Parathyroid adenoma (tissue), 2 donors: ENCODE measurements at regions not wholly inside any gene's neighbourhood (a gene's known extent, or its start where the extent isn't known, plus 50 kb on each side); places are given as distances from the start of the nearest gene placed in this dataset.

Experiments used
- H2AFZ ChIP-seq: fragments of 300-600 bp; sonication (generic); one replicate; pipeline ENCODE4 v1.7.0; 2017; ENCODE audit warnings: antibody characterized with exemption, mild to moderate bottlenecking
- H3K27ac ChIP-seq: fragments of 300-600 bp; sonication (generic); one replicate; pipeline ENCODE4 v1.7.0; 2017
- H3K27me3 ChIP-seq: fragments of 300-600 bp; sonication (generic); one replicate; pipeline ENCODE4 v1.7.0; 2017; ENCODE audit warnings: low read length; ENCODE audit not compliant: control insufficient read depth, insufficient read depth
- H3K36me3 ChIP-seq: fragments of 300-600 bp; sonication (generic); one replicate; pipeline ENCODE4 v1.7.0; 2017; ENCODE audit warnings: low read length; ENCODE audit not compliant: control insufficient read depth, insufficient read depth
- H3K4me1 ChIP-seq: fragments of 300-600 bp; sonication (generic); one replicate; pipeline ENCODE4 v1.7.0; 2017; ENCODE audit warnings: control low read depth
- H3K4me2 ChIP-seq: fragments of 300-600 bp; sonication (generic); one replicate; pipeline ENCODE4 v1.7.0; 2017; ENCODE audit warnings: low read length
- H3K4me3 ChIP-seq: fragments of 300-600 bp; sonication (generic); one replicate; pipeline ENCODE4 v1.7.0; 2017; ENCODE audit warnings: low read depth, low read length
- H3K79me2 ChIP-seq: fragments of 300-600 bp; sonication (generic); one replicate; pipeline ENCODE4 v1.7.0; 2017; ENCODE audit warnings: control low read depth
- H3K9ac ChIP-seq: fragments of 300-600 bp; sonication (generic); one replicate; pipeline ENCODE4 v1.7.0; 2017; ENCODE audit warnings: mild to moderate bottlenecking
- H3K9me3 ChIP-seq: fragments of 300-600 bp; sonication (generic); one replicate; pipeline ENCODE4 v1.7.0; 2017; ENCODE audit warnings: low read length; ENCODE audit not compliant: control insufficient read depth
- TF ChIP-seq, protein P1 (sequence below): fragments of 300-600 bp; sonication (generic); IDR thresholded peaks from one replicate; pipeline ENCODE4 v1.7.0; 2017; ENCODE audit warnings: antibody characterized with exemption, mild to moderate bottlenecking
- donor health status: primary hyperparathyroidism.

DNA sequence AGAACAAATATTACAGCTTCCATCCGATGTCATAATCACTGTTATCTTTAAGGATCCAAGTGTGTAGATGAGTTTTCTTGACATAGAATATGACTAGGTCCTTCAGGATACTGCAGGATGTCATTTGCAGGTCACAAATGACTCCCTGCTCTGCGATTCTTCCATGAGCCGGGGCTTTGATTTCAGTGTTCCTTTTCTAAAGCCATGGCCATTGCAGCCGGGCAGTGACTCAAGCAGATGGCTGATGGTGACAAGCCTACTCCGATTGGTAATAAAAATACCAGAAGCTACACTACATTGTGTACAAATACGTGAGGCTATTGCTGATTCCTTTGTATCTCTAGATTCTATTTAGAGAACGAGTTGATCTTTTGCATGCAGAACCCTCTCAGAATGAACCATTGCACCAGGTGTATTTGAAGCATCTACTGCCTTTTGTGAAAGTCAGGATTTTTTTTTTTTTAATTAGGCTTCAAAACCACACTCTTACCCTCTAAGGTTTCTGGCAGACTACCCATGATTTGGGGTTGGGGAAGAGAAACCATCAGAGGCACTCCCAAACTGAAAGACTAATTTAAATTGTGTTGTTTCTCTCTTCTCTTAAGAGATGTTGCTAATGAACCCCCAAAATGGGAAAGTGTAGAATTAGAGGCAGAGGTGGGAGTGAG, 271.0 kb upstream of the ADRA1B start:
- no peak overlapping the region for H2AFZ ChIP-seq
- H3K9ac ChIP-seq = no peak overlapping the region
- TF ChIP-seq, protein P1, sequence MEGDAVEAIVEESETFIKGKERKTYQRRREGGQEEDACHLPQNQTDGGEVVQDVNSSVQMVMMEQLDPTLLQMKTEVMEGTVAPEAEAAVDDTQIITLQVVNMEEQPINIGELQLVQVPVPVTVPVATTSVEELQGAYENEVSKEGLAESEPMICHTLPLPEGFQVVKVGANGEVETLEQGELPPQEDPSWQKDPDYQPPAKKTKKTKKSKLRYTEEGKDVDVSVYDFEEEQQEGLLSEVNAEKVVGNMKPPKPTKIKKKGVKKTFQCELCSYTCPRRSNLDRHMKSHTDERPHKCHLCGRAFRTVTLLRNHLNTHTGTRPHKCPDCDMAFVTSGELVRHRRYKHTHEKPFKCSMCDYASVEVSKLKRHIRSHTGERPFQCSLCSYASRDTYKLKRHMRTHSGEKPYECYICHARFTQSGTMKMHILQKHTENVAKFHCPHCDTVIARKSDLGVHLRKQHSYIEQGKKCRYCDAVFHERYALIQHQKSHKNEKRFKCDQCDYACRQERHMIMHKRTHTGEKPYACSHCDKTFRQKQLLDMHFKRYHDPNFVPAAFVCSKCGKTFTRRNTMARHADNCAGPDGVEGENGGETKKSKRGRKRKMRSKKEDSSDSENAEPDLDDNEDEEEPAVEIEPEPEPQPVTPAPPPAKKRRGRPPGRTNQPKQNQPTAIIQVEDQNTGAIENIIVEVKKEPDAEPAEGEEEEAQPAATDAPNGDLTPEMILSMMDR = no peak
- H3K27ac ChIP-seq = no peak overlapping the region
- no peaks in the 10 kb centered on the region for H3K4me1 ChIP-seq
- no peak overlapping the region for H3K4me3 ChIP-seq
- no peak overlapping the region for H3K4me2 ChIP-seq
- H3K79me2 ChIP-seq = no peaks in the 10 kb centered on the region
- no peaks in the 10 kb centered on the region for H3K36me3 ChIP-seq
- no peaks in the 10 kb centered on the region for H3K27me3 ChIP-seq
- H3K9me3 ChIP-seq = no peaks in the 10 kb centered on the region

DNA sequence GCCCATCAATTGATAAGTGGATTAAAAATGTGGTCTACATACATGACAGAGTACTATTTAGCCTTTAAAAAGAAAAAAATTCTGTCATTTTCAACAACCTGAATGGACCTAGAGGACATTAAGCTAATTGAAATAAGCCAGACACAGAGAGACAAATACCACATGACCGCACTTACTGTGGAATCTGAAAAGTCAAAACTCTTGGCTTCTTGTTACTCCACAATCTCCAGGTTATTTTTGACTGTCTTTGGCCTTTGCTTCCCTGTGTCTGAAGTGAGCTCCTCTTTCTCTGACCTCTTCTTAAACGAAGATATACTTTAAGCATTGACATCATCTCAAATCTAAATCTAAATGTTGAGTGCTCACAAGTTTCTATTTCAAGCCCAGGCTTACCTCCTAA, 265.5 kb upstream of the ADRA1B start:
- H3K27me3 ChIP-seq = no peaks in the 10 kb centered on the region
- H3K4me1 ChIP-seq = no peaks in the 10 kb centered on the region
- H2AFZ ChIP-seq = no peak overlapping the region
- TF ChIP-seq, protein P1 = no peak
- H3K4me3 ChIP-seq = no peak overlapping the region
- no peaks in the 10 kb centered on the region for H3K79me2 ChIP-seq
- no peaks in the 10 kb centered on the region for H3K36me3 ChIP-seq
- no peaks in the 10 kb centered on the region for H3K9me3 ChIP-seq
- no peak overlapping the region for H3K4me2 ChIP-seq
- no peak overlapping the region for H3K27ac ChIP-seq
- H3K9ac ChIP-seq = no peak overlapping the region

DNA sequence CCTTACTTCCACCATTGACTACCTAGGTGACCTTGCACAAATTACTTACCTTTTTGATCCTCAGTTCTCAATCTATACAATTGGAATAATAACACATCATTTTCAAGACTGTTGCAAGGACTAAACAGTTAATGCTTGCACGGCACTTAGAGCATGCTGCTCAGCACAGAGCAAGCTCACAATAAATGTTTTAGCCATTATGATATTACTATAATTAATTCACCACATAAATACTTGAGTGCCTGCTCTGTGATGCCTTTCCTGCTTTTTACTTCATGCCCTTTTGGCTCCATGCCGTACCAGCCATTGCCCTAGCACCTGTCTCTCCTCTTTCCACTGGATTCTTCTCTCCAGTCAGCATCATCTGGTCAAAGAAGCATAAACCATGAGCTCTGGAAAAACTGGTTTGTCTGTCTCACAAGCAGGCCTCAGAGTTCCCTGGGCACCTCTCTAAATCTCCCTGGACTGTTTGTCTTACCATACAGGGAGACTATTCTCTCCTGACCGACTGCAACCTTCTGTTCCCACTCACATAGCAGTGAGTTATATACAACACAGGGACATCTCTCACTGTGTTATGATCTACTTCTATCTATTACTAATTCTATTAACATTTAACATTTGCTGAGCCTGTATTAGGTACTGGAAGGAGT, 260.4 kb upstream of the ADRA1B start:
- Histone ChIP-seq H3K79me2 (no peaks in the 10 kb centered on the region), H3K9ac (no peak overlapping the region), H2AFZ (no peak overlapping the region), H3K4me2 (no peak overlapping the region), H3K9me3 (no peaks in the 10 kb centered on the region), H3K27me3 (no peaks in the 10 kb centered on the region), H3K4me3 (no peak overlapping the region), H3K4me1 (no peaks in the 10 kb centered on the region), H3K36me3 (no peaks in the 10 kb centered on the region), H3K27ac (no peak overlapping the region)
- TF ChIP-seq, protein P1 = no peak

DNA sequence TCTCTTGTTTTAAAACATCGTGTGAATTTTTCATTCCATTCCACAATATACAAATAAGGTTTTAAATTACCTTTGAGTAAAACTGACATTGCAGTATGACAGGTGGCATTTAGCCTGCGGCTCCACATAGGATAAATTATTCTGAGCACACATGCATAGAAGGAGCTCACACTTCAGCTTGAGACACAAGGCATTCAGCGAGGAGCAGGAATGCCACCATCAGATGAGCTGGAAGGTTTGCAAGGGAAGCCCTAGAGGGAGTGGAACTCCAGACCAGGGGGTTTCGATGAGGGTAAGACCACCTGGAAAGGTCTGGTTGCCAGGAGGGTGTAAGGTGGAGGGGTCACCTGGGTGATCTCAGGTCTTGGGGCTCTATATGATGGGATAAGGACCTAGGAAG, 259.0 kb upstream of the ADRA1B start:
- no peaks in the 10 kb centered on the region for H3K27me3 ChIP-seq
- H3K27ac ChIP-seq = no peak overlapping the region
- no peak overlapping the region for H3K4me3 ChIP-seq
- no peaks in the 10 kb centered on the region for H3K4me1 ChIP-seq
- H3K9ac ChIP-seq = no peak overlapping the region
- no peak overlapping the region for H2AFZ ChIP-seq
- no peaks in the 10 kb centered on the region for H3K36me3 ChIP-seq
- H3K9me3 ChIP-seq = no peaks in the 10 kb centered on the region
- no peak overlapping the region for H3K4me2 ChIP-seq
- no peaks in the 10 kb centered on the region for H3K79me2 ChIP-seq
- TF ChIP-seq, protein P1 = no peak

DNA sequence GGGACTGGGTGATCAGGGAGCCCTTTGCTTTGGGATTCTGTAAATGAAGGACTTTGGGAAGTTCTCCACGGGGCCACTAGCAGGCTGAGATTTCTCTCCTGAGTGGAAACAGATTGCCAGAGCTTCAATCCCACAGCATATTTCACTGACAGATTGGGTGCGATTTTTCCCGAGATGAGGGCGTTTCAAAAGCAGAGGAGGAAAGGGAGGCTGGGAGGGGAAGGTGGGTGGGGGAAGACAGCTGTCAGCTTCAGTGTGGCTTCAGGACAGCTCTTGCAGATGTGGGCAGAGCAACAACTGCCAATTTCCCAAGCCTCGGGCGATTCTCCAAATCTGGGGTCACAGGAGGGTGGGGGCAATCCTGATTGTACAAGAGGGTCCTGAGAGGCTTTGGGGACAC, 258.5 kb upstream of the ADRA1B start:
- Histone ChIP-seq H3K36me3 (no peaks in the 10 kb centered on the region), H3K27ac (no peak overlapping the region), H3K4me2 (no peak overlapping the region), H3K4me3 (no peak overlapping the region), H3K9me3 (no peaks in the 10 kb centered on the region), H3K79me2 (no peaks in the 10 kb centered on the region), H3K4me1 (no peaks in the 10 kb centered on the region), H3K27me3 (no peaks in the 10 kb centered on the region), H3K9ac (no peak overlapping the region), H2AFZ (no peak overlapping the region)
- TF ChIP-seq, protein P1 = no peak
